Endodermal cell (in vitro differentiated cells): ENCODE measurements at regions not wholly inside any gene's neighbourhood (a gene's known extent, or its start where the extent isn't known, plus 50 kb on each side); places are given as distances from the start of the nearest gene placed in this dataset.

Experiments
- DNase-seq: peaks from one replicate; pipeline ENCODE4 v3.0.0-alpha.2; 2017
- H3K27ac ChIP-seq: 2 replicates; pipeline ENCODE4 v1.5.1; 2013; ENCODE audit warnings: mild to moderate bottlenecking, low read depth, low read length, moderate library complexity
- H3K27me3 ChIP-seq: 2 replicates; pipeline ENCODE4 v1.6.1; 2013; ENCODE audit warnings: mild to moderate bottlenecking, low read length, moderate library complexity; ENCODE audit not compliant: insufficient read depth, control insufficient read depth, poor library complexity, severe bottlenecking
- H3K36me3 ChIP-seq: 2 replicates; pipeline ENCODE4 v1.7.0; 2013; ENCODE audit warnings: mild to moderate bottlenecking, low read length, moderate library complexity; ENCODE audit not compliant: control insufficient read depth, insufficient read depth
- H3K4me1 ChIP-seq: one replicate; pipeline ENCODE4 v1.7.0; 2013; ENCODE audit warnings: low read length; ENCODE audit not compliant: control insufficient read depth, insufficient read depth
- H3K4me3 ChIP-seq: 2 replicates; pipeline ENCODE4 v1.5.1; 2013; ENCODE audit warnings: mild to moderate bottlenecking, low read length, moderate library complexity
- H3K9ac ChIP-seq: 2 replicates; pipeline ENCODE4 v1.6.1; 2013; ENCODE audit warnings: mild to moderate bottlenecking, low read length, moderate library complexity; ENCODE audit not compliant: poor library complexity, severe bottlenecking; ENCODE audit errors: extremely low read depth
- H3K9me3 ChIP-seq: 2 replicates; pipeline ENCODE4 v1.6.1; 2013; ENCODE audit warnings: mild to moderate bottlenecking, low read length, moderate library complexity; ENCODE audit not compliant: control insufficient read depth
- H3K27ac Mint-ChIP-seq: 2 replicates; pipeline ENCODE4 v1.8.0; 2020; ENCODE audit warnings: mixed read lengths
- H3K27me3 Mint-ChIP-seq: 2 replicates; pipeline ENCODE4 v1.8.0; 2021; ENCODE audit warnings: mild to moderate bottlenecking, mixed read lengths; ENCODE audit not compliant: insufficient read depth
- H3K36me3 Mint-ChIP-seq: 2 replicates; pipeline ENCODE4 v1.8.0; 2020; ENCODE audit warnings: low read depth, mixed read lengths
- H3K4me1 Mint-ChIP-seq: 2 replicates; pipeline ENCODE4 v1.8.0; 2020; ENCODE audit warnings: mixed read lengths
- H3K4me3 Mint-ChIP-seq: 2 replicates; pipeline ENCODE4 v1.8.0; 2020; ENCODE audit warnings: mild to moderate bottlenecking, moderate library complexity, mixed read lengths
- H3K9me3 Mint-ChIP-seq: 2 replicates; pipeline ENCODE4 v1.8.0; 2020; ENCODE audit warnings: mild to moderate bottlenecking, mixed read lengths
- CTCF ChIP-seq: fragments of 200-600 bp; sonication (generic); conservative IDR thresholded peaks from 2 replicates; pipeline ENCODE4 v1.5.0; 2021; ENCODE audit warnings: antibody characterized with exemption, mild to moderate bottlenecking
- WGBS, 2 experiments: methylation state at CpG; one replicate each; pipeline versions ENCODE4 v1.1.5 to v1.1.7; 2013; ENCODE audit warnings: missing lambda C conversion rate in 2 of 2, mixed read lengths in 1 of 2; ENCODE audit not compliant: insufficient coverage in 1 of 2, insufficient read length in 1 of 2; 5-methylcytosine and 5-hydroxymethylcytosine counted together

GRCh38 chr20:20955892-20956291 is 150.3 kb downstream of the LINC00237 start:
- peak; percentile 53 for DNase-seq
- Histone ChIP-seq H3K4me3 (no peak overlapping the region), H3K9ac (no peak overlapping the region), H3K36me3 (no peaks in the 10 kb centered on the region), H3K9me3 (no peaks in the 10 kb centered on the region), H3K27ac (no peak overlapping the region), H3K4me1 (no peaks in the 10 kb centered on the region), H3K27me3 (no peaks in the 10 kb centered on the region)
- 75 to 91% methylated on average over 3 to 4 of the region's 4 CpGs for WGBS, 2 experiments
- no peaks in the 10 kb centered on the region for H3K9me3 Mint-ChIP-seq
- peak; percentile 41 for TF ChIP-seq CTCF
- H3K4me3 Mint-ChIP-seq: no peak overlapping the region
- no peak overlapping the region for H3K27ac Mint-ChIP-seq
- H3K27me3 Mint-ChIP-seq: peaks cover 8% of the 10 kb centered on the region
- H3K4me1 Mint-ChIP-seq: peaks cover 8% of the 10 kb centered on the region
- no peaks in the 10 kb centered on the region for H3K36me3 Mint-ChIP-seq

- Histone ChIP-seq H3K27me3 (no peaks in the 10 kb centered on the region), H3K9me3 (no peaks in the 10 kb centered on the region), H3K4me3 (no peak overlapping the region), H3K36me3 (no peaks in the 10 kb centered on the region), H3K27ac (no peak overlapping the region), H3K9ac (no peak overlapping the region), H3K4me1 (no peaks in the 10 kb centered on the region)
- Mint-ChIP-seq H3K27me3 (peaks cover 10% of the 10 kb centered on the region), H3K9me3 (no peaks in the 10 kb centered on the region), H3K36me3 (no peaks in the 10 kb centered on the region), H3K4me1 (peaks cover 8% of the 10 kb centered on the region), H3K27ac (no peak overlapping the region), H3K4me3 (no peak overlapping the region)
- DNase-seq: no peak
- 89 to 91% methylated on average over 9 to 11 of the region's 11 CpGs for WGBS, 2 experiments
- no peak for TF ChIP-seq CTCF
Measured at GRCh38 chr20:20953738-20954618, 152.2 kb downstream of the LINC00237 start.

DNA sequence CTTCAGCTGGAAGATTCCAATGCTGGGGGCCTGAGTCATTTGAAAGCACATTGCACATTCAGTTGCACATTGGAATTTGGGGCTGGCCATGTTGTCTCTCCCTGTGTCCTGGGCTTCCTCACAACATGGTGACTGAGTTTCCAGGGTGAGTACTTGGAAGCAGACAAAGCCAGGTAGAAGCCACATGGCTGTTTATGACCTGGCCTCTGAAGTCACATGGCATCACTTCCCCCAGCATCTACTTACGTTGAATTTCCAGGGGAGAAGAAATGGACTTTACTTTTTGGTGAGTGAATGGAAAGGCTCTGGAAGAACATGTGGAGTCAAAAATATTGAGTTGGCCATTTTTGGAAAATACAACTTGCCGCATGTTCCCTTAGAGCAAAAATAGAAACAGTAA is 155.5 kb downstream of the LINC00237 start:
- DNase-seq: no peak
- no peak for TF ChIP-seq CTCF
- H3K9ac ChIP-seq: no peak overlapping the region
- H3K27ac ChIP-seq: no peak overlapping the region
- peaks cover 8% of the 10 kb centered on the region for H3K9me3 ChIP-seq
- no peaks in the 10 kb centered on the region for H3K36me3 ChIP-seq
- no peaks in the 10 kb centered on the region for H3K4me1 ChIP-seq
- H3K4me1 Mint-ChIP-seq: peaks cover 6% of the 10 kb centered on the region
- H3K36me3 Mint-ChIP-seq: no peaks in the 10 kb centered on the region
- H3K9me3 Mint-ChIP-seq: peaks cover 11% of the 10 kb centered on the region
- H3K4me3 Mint-ChIP-seq: no peak overlapping the region
- peaks cover 10% of the 10 kb centered on the region for H3K27me3 Mint-ChIP-seq
- no peak overlapping the region for H3K4me3 ChIP-seq
- no peaks in the 10 kb centered on the region for H3K27me3 ChIP-seq
- H3K27ac Mint-ChIP-seq: no peak overlapping the region
- 85 to 94% methylated on average over 1 to 2 of the region's 2 CpGs for WGBS, 2 experiments
